Caco-2 (cell line): ENCODE measurements at regions not wholly inside any gene's neighbourhood (a gene's known extent, or its start where the extent isn't known, plus 50 kb on each side); places are given as distances from the start of the nearest gene placed in this dataset.

ENCODE experiments used
- BruUV-seq: library from RNA; stranded (reverse); fragments of 400-500 nt; replicated peaks from 2 replicates; lab custom pipeline; 2021; lab: Mats Ljungman, UMichigan
- CTCF ChIA-PET: fragments of 300-600 bp; sonication (Branson Sonifier 250); formaldehyde crosslinking; loops from one replicate; lab custom pipeline; 2022; ENCODE audit warnings: antibody characterized with exemption; lab: Charles Lee
- POLR2A ChIA-PET: fragments of 300-600 bp; sonication (Branson Sonifier 250); formaldehyde crosslinking; loops from one replicate; lab custom pipeline; 2022; ENCODE audit warnings: antibody characterized with exemption; lab: Charles Lee
- DNase-seq, 2 experiments: peaks; one replicate each; pipeline versions ENCODE4 v3.0.0 to v3.0.0-alpha.2; 2020 to 2022
- H3K27me3 ChIP-seq: replicated peaks from 2 replicates; pipeline ENCODE4 v1.6.0; 2011; ENCODE audit warnings: low read length; ENCODE audit not compliant: control insufficient read depth, insufficient read depth
- H3K36me3 ChIP-seq: 2 replicates; pipeline ENCODE4 v1.5.1; 2011; ENCODE audit warnings: low read length; ENCODE audit not compliant: control insufficient read depth, insufficient read depth
- H3K4me1 ChIP-seq: fragments of 250-450 bp; sonication (Bioruptor Pico); 2 replicates; pipeline ENCODE4 v1.5.1; 2020; ENCODE audit warnings: mild to moderate bottlenecking
- H3K4me3 ChIP-seq: 2 replicates; pipeline ENCODE4 v1.5.1; 2011; ENCODE audit warnings: low read depth, mild to moderate bottlenecking, control low read depth, low read length
- H3K9me3 ChIP-seq: fragments of 250-450 bp; sonication (Bioruptor Pico); 2 replicates; pipeline ENCODE4 v1.5.1; 2020; ENCODE audit warnings: mild to moderate bottlenecking, moderate library complexity
- H3K27ac Mint-ChIP-seq: one replicate; pipeline ENCODE4 v1.8.0; 2022; ENCODE audit warnings: mixed read lengths; ENCODE audit not compliant: unreplicated experiment
- H3K27me3 Mint-ChIP-seq: one replicate; pipeline ENCODE4 v1.8.0; 2022; ENCODE audit warnings: mixed read lengths; ENCODE audit not compliant: insufficient read depth, unreplicated experiment
- H3K36me3 Mint-ChIP-seq: one replicate; pipeline ENCODE4 v1.8.0; 2022; ENCODE audit warnings: mild to moderate bottlenecking, mixed read lengths; ENCODE audit not compliant: insufficient read depth, unreplicated experiment
- H3K4me1 Mint-ChIP-seq: one replicate; pipeline ENCODE4 v1.8.0; 2022; ENCODE audit warnings: low read depth, mixed read lengths; ENCODE audit not compliant: unreplicated experiment
- H3K4me3 Mint-ChIP-seq: one replicate; pipeline ENCODE4 v1.8.0; 2022; ENCODE audit warnings: mild to moderate bottlenecking, moderate library complexity, mixed read lengths; ENCODE audit not compliant: unreplicated experiment
- H3K9me3 Mint-ChIP-seq: one replicate; pipeline ENCODE4 v1.8.0; 2022; ENCODE audit warnings: mixed read lengths; ENCODE audit not compliant: unreplicated experiment
- CTCF ChIP-seq, 2 experiments: fragments of 200-600 bp in 1 of 2; IDR thresholded peaks; 1 replicate in 1 of 2; 2 replicates in 1 of 2; pipeline versions ENCODE4 v1.5.1 to v1.8.0; 2011 to 2022; ENCODE audit warnings: antibody characterized with exemption in 1 of 2, control low read depth in 1 of 2, inconsistent platforms in 1 of 2, low read depth in 1 of 2, low read length in 1 of 2, mild to moderate bottlenecking in 1 of 2, moderate library complexity in 1 of 2; ENCODE audit not compliant: insufficient read depth in 1 of 2, severe bottlenecking in 1 of 2, unreplicated experiment in 1 of 2
- intact Hi-C: fragments of 100-400 bp; cut with micrococcal nuclease; formaldehyde crosslinking; loops from one replicate; pipeline ENCODE4 v1.10.0; 2022; ENCODE audit not compliant: unreplicated experiment

DNA sequence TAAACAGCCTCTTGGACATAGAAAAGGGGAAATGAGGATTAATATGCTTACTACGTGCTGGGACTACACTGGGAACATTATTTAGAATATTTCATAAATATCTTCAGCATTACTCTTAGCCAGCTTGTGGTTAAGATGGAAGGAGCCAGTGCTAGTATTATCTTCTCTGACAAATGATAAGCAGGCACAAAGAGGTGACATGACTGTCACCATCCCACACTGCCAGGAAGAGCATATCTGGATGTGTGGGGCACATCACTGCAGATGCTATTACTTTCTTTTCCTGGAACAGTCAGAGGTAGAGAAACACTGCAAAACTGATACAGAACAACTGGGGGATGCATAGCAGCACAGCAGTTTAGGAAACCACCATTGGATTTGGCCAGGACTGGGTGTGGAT is 281.0 kb upstream of the TNC start:
- 0 out of 2 replicates have a peak, but pooled peaks cover 4% of the 10 kb centered on the region for H3K4me1 ChIP-seq
- H3K36me3 Mint-ChIP-seq: no peaks in the 10 kb centered on the region
- H3K36me3 ChIP-seq: no peaks in the 10 kb centered on the region
- intact Hi-C loops: no loop called here
- H3K4me3 ChIP-seq: no peak overlapping the region
- no peaks in the 10 kb centered on the region for H3K27me3 Mint-ChIP-seq
- TF ChIP-seq CTCF (IDR thresholded peaks at IDR 0.05; ENCODE audit: insufficient read depth in 1 of 2, low read depth in 1 of 2, low read length in 1 of 2, severe bottlenecking in 1 of 2, unreplicated experiment in 1 of 2): no peak
- CTCF ChIA-PET: no interaction called here
- no peaks in the 10 kb centered on the region for H3K4me1 Mint-ChIP-seq
- H3K9me3 Mint-ChIP-seq: no peaks in the 10 kb centered on the region
- no peak overlapping the region for H3K27ac Mint-ChIP-seq
- POLR2A ChIA-PET: no interaction called here
- no TSS peak for BruUV-seq
- no peak overlapping the region for H3K4me3 Mint-ChIP-seq
- peaks cover 1% of the 10 kb centered on the region; the same call in 1 of the 2 replicates for H3K27me3 ChIP-seq
- DNase-seq: no peak
- H3K9me3 ChIP-seq: no peaks in the 10 kb centered on the region; the same call in 1 of the 2 replicates

GRCh38 chr9:115400796-115401195 is 282.8 kb upstream of the TNC start:
- peaks cover 1% of the 10 kb centered on the region; the same call in 1 of the 2 replicates for H3K27me3 ChIP-seq
- intact Hi-C loops: no loop called here
- H3K27me3 Mint-ChIP-seq: no peaks in the 10 kb centered on the region
- 0 out of 2 replicates have a peak, but pooled peaks cover 4% of the 10 kb centered on the region for H3K4me1 ChIP-seq
- H3K36me3 ChIP-seq: no peaks in the 10 kb centered on the region
- no peak overlapping the region for H3K4me3 Mint-ChIP-seq
- no TSS peak for BruUV-seq
- POLR2A ChIA-PET: no interaction called here
- H3K4me1 Mint-ChIP-seq: no peaks in the 10 kb centered on the region
- CTCF ChIA-PET: no interaction called here
- no peaks in the 10 kb centered on the region for H3K36me3 Mint-ChIP-seq
- H3K4me3 ChIP-seq: no peak overlapping the region
- DNase-seq: no peak
- no peaks in the 10 kb centered on the region; the same call in 1 of the 2 replicates for H3K9me3 ChIP-seq
- no peaks in the 10 kb centered on the region for H3K9me3 Mint-ChIP-seq
- TF ChIP-seq CTCF (IDR thresholded peaks at IDR 0.05; ENCODE audit: insufficient read depth in 1 of 2, low read depth in 1 of 2, low read length in 1 of 2, severe bottlenecking in 1 of 2, unreplicated experiment in 1 of 2): no peak
- no peak overlapping the region for H3K27ac Mint-ChIP-seq

- Histone ChIP-seq H3K9me3 (no peaks in the 10 kb centered on the region; the same call in 1 of the 2 replicates), H3K4me1 (no peaks in the 10 kb centered on the region), H3K36me3 (no peaks in the 10 kb centered on the region), H3K27me3 (peaks cover 1% of the 10 kb centered on the region; the same call in 1 of the 2 replicates), H3K4me3 (no peak overlapping the region)
- TF ChIP-seq CTCF (IDR thresholded peaks at IDR 0.05; ENCODE audit: insufficient read depth in 1 of 2, low read depth in 1 of 2, low read length in 1 of 2, severe bottlenecking in 1 of 2, unreplicated experiment in 1 of 2): no peak
- no peaks in the 10 kb centered on the region for H3K27me3 Mint-ChIP-seq
- intact Hi-C loops: no loop called here
- ChIA-PET POLR2A (no interaction called here), CTCF (no interaction called here)
- BruUV-seq: no TSS peak
- H3K27ac Mint-ChIP-seq: no peak overlapping the region
- no peaks in the 10 kb centered on the region for H3K36me3 Mint-ChIP-seq
- DNase-seq: no peak
- no peaks in the 10 kb centered on the region for H3K9me3 Mint-ChIP-seq
- H3K4me3 Mint-ChIP-seq: no peak overlapping the region
- no peaks in the 10 kb centered on the region for H3K4me1 Mint-ChIP-seq
Measured at GRCh38 chr9:115401756-115402327, 283.9 kb upstream of the TNC start.
